ELR (cell line): ENCODE measurements at regions not wholly inside any gene's neighbourhood (a gene's known extent, or its start where the extent isn't known, plus 50 kb on each side); places are given as distances from the start of the nearest gene placed in this dataset.
A peak's percentile ranks its signal among the peaks of the same experiment; 100 is the strongest.
"Not testable (repeated sequence)": the region's sequence is repeated elsewhere in the genome, so short reads cannot be mapped to it uniquely, and the experiment has no call there.

Experiments
- DNase-seq: peaks from one replicate; pipeline ENCODE4 v3.0.0-alpha.2; 2015; ENCODE audit warnings: low read depth

DNA sequence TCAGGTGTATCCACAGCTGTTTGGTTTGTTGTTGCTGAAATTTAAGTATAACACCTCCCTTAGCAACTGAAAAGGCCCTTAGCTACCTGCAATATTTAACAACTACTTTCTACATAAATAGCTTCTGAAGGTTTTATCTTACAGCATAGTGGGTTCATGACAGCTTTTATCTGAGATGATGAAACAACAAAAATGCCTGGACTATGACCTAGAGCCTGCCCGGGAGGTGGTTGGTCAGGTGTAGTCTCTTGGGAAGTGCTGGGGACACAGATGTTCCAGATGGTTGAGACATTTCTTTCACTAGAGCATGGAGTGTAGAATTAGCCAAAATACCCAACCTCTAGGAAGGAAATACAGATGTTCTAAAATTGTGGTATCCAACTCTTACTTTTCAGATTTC, 705.4 kb downstream of the MAFB start:
- no peak for DNase-seq

DNA sequence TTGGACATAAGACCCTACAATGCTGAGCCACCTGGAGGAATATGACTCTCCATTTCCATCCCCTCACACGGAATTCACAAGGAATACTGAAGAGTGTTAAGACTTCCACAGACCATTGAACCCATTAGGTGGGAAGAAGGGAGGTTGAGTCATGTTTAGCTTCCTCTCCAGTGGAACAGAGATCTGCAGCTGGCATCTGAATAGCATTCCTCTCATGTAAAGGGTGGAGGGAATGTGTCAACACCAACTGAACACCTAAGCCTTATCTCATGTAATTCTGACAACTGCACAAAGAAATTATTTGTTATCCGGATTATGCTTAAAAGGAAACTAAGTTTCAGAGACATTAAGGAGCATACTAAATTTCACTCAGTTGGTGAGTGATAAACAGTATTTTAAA, 705.9 kb downstream of the MAFB start:
- no peak for DNase-seq

DNA sequence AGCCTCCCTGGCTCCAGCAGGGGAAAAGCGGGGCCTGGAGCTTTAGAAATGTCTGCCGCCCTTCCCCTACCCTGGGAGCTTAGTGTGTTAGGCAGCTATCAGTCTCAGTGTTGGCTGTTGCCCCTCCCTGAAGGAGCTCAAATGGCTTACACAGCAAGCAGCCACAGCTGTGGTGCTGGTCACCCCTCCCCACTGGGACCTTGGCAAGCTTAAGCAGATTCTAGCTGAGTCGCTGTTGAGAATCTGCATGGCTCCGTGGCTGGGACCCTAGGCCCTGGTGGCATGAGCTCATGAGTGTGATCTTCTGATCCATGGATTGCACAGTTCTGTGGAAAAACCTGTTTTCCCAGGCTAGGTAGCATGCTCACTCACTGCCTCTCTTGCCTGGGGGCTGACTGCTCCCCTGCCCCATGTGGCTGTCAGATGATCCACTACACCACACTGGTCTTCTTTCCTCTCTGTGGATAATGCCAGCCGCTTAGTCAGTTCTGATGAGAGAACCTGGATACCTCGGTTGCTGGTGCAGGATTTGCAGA, 714.0 kb downstream of the MAFB start:
- DNase-seq: no peak

DNA sequence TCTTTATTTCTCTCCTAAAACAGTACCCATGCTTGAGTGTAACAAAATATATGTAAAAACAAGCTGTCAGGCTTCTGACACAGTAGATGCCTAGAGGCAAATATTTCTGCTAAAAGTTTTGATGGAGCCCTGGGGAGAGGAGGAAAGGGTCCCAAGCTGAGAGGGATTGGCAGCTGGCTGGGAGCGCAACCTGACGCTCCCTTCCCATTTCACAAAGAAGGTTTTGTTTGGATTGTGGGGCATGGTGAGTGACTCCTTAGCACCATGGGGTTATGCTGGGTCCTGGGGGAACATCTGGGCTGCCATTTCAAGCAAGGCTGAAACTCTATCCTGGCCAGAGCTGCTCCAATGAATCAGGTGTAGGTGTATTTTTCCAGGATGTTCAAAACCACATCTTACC, 720.5 kb downstream of the MAFB start:
- no peak for DNase-seq

DNA sequence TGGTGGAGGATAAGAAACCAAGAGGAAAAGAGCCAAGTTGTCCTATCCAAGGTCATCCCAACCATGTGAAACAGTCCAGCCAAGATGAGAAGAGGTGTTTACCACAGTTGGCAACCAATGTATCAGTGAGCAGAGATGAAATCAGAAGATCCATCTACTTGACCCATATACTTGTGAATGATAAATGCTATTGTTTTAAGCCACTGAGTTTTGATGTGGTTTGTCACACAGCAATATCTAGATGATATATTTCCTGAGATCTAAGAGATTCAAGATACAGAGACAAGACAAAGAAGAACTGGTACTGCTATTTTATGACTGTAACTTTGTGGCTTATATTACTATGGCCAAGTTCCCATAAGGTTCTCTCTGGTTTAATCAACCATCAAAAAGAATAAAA, 721.2 kb downstream of the MAFB start:
- no peak for DNase-seq

DNA sequence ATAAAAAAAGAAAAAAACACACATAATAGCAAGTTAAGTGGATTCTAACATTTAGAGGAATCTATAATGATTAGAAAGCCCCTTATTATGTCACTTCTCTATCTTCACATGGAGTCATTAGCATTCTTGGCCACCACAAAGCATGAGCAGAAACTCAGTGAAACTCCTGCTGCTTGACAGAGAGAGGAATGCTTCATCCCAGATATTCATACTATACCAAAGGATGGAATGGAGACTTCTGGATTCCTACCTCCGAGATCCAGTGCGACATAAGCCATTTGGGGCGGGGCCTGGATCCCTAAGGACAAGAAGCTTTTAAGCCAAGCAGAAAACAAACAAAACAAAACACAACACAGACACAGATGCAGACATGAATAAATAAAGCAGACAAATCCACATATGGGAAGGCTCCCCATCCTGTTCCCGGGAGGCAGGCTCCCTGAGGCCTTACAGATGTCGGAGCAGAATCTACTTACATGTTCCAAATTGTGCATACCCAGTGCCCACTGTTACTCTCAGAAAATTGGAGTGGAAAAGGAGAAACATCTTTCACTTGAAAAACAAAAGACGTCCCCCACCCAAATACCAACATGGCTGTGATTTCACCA, 727.3 kb downstream of the MAFB start:
- no peak for DNase-seq

DNA sequence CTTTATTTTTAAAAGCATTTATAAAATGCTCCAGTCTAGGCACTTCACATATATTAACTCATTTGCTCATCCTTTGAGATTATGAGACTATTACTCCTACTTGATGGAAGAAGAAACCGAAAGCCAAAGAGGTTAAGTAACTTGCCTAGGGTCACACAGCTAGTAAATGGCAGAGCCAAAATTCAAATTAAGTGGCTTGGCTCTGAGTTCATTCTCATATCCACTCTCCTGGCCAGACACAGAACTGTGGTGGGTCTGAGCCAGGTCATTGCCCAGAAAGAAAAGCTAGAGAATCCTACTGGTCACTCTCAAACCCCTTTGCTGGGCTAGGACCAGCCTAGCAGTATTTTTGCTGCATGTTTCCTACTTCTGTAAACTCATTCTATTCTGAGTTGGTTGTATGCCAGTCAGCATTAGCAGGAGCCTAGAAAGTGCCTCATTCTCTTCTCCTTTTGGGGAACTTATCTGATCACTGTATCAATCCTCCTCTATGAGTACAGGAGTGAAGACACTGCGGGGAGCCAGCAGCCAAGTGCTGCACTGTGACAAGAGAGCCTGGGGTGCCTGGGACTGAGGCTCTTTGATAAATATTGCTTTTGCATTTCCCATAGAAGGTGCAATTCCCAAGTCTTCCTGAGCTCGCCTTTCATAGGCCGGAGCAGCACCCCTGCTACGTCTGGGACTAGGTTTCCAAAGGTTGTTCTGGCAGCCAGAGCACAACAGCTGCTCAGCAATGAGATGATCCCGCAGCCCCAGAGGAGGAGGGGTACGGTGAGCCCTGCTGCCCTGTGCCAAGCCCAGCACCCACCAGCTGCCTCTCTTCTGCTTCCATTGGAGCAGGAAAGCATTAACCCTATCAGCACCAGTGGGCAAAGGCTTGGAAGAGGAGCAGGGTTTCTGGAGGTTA, 728.3 kb downstream of the MAFB start:
- no peak for DNase-seq

DNA sequence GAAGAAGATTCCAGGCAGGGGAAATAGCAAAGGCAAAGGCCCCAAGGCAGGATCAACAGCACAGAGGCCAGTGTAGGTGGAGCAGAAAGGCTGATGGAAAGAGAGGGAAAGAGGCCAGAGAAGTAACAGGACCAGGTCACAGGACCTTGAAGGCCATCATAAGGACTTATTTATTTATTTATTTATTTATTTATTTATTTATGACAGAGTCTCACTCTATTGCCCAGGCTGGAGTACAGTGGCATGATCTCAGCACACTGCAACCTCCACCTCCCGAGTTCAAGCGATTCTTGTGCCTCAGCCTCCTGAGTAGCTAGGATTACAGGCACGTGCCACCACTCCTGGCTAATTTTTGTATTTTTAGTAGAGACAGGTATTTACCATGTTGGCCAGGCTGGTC, 731.1 kb downstream of the MAFB start:
- DNase-seq: not testable (repeated sequence)

DNA sequence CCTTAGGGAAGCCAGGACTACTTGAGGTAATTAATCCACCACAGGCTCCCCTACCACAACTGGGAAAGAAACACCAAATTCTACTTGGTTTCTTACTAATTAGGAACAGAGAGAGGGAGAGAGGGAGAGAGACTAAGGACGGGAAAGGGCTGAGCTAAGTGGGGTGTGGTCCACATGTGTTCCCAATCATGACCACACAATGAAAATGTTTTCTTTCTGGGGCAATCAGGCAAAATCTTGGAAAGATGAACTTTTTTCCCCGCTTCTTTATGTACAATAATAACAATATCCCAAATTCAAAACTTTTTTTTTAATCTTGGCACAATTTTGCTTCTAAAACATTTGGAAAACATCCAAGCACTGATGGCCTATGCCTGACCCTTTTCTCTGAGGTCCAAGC, 734.4 kb downstream of the MAFB start:
- no peak for DNase-seq

DNA sequence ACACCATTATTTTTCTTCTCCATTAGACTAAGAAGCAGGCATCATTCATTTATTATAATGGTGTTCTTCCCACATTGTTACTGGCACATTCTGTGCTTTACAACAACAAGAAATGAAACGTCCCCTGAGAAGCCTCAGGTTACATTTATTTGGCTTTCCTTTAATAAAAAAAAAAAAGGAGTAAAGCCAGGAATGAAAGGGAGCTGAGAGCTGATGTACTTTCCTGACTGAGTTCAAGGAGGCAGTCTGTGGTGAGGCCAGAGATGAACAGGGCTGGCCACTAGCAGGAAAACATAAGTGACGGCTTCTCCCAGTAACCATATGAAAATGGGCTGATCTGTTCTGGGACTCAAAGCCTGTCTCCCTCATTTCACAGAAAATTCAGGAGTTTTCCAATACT, 742.1 kb downstream of the MAFB start:
- no peak for DNase-seq

DNA sequence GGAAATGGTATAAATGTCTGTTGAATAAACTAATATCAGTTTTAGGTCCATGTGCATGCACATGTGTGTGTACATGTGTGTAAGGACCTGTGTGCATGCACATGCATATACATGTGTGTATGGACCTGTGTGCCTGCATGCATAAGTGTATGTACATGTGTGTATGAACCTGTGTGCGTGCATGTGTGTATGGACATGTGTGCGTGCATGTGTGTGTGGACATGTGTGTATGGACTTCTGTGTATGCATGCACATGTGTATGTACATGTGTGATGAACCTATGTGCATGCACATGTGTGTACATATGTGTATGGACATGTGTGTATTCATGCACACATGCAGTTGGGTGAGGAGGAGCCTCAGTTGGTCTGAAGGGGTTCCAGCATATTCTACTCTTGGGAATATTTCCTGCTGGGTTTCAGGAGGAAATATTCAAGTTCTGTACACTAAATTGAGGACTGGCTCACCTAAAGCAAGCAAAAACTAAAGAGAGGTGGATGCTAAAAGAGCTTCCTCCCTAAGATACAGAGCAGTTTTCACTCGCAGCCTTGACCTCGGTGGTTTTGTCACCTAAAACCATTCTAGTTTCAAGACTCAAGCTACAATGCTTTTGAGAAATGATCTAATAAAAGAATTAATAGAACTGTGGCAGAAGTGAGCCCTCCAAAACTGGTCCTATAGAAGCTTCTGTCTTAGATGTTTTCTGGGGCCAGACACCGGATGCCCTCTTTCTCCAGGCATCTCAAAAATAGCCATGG, 742.8 kb downstream of the MAFB start:
- DNase-seq: no peak

DNA sequence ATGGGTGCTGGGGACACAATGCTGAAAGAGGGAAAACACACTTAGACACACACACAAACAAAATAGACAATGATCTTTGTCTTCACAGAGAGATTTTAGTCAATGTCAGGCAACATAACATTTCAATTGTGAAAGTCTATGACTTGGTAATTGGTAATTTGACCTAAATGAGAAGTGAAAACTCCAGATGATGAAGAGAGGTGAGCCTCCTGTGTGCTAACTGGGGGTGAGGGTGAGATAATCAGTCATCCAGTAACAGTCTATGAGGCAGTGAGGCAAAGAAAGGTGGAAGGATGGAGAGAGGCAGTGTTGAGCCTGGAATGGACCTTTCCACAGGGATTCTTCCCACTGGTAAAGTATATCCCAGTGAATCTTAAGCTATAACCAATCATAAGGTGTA, 744.2 kb downstream of the MAFB start:
- DNase-seq: no peak

DNA sequence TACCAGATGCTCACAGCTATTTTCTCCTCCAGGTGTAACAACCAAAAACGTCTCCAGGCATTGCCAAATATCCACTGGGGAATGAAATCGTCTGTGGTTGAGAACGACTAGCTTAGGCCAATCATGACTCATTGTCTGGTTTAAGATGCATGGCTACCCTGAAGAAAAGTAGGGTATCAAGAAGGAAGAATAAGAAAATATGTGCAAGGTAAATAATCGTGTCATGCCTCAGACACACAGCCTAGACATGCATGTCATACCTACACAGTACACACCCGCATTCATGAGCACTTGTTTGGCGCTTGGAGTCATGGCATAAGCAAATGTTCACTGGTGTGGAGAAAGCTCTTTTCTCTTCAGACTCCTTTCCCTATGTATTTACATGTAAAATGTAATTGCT, 745.7 kb downstream of the MAFB start:
- no peak for DNase-seq

DNA sequence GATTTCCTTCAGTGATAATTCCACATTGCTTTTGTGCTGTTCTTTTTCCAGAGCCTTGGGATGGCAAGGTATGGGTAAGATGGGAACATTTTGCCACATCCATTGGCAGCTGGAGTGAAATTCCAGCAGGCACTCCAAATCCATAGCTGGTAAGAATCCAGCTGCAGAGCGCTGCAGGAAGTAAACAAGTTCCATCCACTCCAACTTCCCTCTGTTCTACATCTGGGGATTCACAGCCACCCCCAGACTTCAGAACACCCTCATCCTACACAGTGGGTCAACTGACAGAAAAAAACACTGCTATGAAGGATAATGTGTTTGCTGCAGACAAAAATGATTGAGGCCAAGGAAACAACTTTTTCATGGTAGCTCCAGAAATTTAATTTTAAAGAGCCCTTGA, 747.8 kb downstream of the MAFB start:
- DNase-seq: no peak

DNA sequence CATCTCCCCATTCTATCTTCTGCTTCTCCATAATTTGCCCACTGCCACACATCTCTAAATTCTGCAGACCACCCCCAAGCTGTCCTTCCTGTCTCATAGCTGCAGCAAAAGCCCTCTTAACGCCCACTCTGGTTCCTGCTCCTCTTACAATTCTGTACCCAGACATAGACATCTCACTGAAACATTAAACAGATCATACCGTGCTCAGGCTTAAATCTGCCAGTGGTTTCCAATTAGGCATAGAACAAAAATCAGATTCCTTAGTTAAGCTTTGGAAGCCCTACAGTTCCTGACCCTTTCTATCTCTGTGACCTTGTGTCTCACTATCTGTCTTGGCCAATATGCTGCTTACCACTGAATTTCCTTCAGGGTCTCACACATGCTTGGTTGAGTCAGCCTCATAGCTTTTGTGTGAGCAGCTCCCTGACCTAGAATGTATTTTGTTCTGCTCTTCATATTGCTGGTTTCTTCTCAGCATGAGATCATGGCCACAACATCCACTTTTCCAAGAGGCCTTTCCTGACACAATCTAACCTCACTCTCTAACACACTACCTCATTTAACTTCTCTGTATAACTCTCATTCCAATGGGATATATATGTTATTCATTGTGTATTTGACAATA, 749.7 kb downstream of the MAFB start:
- DNase-seq: no peak

DNA sequence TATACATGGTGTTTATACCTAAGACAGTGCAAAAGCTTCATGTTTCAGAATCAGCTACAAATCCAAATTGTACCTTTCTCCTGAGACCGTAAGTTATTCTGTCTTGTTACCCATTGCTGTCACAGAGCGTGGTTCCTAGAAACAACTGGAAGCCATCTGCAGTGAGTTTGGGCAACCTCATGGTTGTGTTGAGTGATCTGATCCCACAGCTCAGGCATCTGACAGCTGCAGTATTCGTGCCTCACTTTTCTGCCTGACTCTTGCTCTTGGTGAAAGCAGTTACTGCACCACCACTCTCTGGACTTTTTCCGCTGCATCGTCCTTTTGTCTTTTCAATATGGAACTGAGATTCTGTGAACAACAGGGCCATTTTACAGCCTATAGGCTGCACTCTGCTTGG, 752.6 kb downstream of the MAFB start:
- DNase-seq: no peak

DNA sequence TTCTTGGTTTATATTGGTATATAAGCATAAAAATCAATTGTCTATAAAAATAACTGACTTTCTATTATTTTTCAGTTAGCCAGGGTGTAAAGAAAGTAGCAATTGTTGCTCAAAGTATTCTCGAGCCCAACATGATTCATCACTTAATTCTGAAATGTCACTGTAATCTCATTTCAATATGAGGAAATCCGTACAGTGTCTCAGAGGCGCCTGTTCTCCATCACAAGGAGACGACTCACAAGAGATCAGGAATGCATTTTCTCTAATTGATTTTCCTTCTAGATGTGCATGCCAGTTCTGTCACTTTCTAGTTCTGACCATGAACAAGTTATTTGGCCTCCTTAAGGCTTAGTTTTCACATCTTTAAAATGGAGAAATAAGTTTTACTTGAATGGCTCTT, 753.1 kb downstream of the MAFB start:
- DNase-seq: no peak

DNA sequence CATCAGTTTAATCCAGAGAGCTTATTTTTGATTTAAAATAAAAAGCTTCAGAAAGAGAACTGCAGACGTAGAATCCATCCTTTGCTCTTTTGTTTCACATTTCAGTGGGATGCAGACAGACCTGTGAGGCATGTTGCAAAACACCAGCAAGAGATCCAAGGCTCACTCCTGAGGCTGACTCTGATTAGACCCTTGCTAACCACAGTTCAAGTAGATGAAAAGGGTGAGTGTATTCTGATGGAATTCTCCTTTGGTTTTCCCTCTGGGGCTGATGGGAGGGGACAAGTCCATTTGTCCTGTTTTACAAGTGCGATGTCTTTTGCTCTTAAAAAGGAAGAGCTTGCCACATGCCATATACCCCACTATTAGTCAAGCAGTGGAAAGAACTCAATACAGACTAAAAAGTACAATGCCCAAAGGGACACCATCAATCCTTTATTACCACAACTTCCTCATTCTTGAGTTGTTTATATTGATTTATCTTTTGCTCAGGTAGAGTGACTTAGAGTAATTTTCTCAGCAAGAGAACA, 772.7 kb downstream of the MAFB start:
- DNase-seq: peak; percentile 16

DNA sequence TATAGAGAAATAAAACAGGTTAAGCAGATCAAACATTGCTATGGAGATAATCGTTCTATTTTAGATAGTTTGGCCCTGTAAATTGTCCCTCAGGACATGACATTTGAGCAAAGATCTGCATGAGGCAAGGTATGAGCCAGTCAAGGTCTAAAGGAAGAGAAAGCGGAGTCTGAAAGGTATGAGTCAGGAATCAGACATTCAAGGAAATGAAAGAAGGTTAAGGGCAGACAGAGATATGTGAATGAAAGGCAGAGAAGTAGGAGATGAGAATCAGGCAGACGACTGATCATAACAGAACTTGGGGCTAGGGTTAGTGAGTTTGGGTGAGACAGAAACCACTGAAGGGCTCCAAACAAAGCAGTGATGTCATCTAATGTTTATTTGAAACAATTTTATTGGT, 775.8 kb downstream of the MAFB start:
- peak; percentile 10 for DNase-seq

DNA sequence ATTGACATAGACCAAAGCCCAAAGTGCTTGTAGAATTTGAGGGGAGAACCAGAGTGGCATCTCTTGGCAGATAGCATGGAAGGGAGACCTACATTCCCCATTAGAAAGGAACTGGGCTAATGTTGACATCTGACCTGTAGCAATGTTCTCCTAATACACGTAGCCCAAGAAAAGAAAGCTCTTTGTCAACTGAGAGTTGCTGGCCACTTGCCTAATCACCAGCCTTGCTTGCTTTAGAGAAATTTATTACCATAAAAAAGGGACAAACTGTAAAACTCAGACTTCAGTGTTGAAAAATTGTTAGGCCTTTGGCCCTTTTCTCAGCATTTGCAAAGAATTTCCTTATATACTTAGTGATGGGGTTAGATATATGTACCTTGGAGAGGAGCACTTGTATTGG, 777.5 kb downstream of the MAFB start:
- no peak for DNase-seq

DNA sequence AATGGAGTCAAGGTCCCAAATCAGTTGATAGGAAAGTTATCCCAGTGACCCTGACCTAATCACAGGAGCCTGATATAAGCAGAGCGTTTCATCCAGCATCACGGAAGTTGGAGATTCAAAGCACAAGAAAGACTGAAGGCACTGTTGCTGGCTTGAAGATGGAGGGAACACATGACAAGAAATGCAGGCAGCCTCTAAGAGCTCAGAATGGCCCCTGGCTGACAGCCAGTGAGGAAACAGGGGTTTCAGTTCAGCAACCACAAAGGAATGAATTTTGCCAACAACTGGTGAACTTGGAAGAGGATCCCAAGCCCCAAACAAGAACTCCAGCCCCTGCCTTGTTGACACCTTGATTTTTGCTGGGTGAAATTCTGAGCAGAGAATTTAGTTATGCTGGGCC, 778.5 kb downstream of the MAFB start:
- no peak for DNase-seq

DNA sequence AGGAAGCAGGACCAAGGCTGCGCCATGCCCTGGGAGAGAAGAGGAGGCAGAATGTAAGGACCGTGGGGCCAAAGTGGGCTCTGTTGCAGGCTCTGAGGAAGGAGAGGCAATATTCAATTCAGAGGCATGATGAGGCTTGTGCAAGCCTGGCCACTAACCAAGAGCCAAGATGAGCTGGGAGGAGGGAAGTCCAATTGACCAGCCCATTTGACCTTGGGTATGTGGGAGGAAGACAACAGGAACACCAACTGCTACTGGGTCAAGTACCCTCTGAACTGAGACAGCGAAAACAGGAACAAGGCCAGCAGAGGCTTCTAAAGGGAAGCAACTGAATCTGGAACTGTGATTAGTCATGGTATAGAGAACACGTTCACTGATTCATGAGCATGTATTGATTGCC, 779.6 kb downstream of the MAFB start:
- no peak for DNase-seq
